Activated naive CD4-positive, alpha-beta T cell treated with anti-CD3 and anti-CD28 coated beads for 36 hours (primary cell): ENCODE measurements at regions not wholly inside any gene's neighbourhood (a gene's known extent, or its start where the extent isn't known, plus 50 kb on each side); places are given as distances from the start of the nearest gene placed in this dataset.
A peak's percentile ranks its signal among the peaks of the same experiment; 100 is the strongest.
"Not testable (repeated sequence)": the region's sequence is repeated elsewhere in the genome, so short reads cannot be mapped to it uniquely, and the experiment has no call there.

Experiments used
- CTCF ChIA-PET: fragments of 350-600 bp; sonication (Branson Sonifier 250); formaldehyde crosslinking; loops from one replicate; lab custom pipeline; 2021; ENCODE audit warnings: antibody characterized with exemption; lab: Charles Lee
- DNase-seq: peaks from one replicate; pipeline ENCODE4 v3.0.0-alpha.2; 2020
- H3K27ac Mint-ChIP-seq: one replicate; pipeline ENCODE4 v1.8.0; 2021; ENCODE audit warnings: mild to moderate bottlenecking, mixed read lengths
- H3K27me3 Mint-ChIP-seq: one replicate; pipeline ENCODE4 v1.8.0; 2021; ENCODE audit warnings: low read depth, mixed read lengths
- H3K36me3 Mint-ChIP-seq: one replicate; pipeline ENCODE4 v1.8.0; 2021; ENCODE audit warnings: low read depth, mixed read lengths
- H3K4me1 Mint-ChIP-seq: one replicate; pipeline ENCODE4 v1.8.0; 2021; ENCODE audit warnings: low read depth, mixed read lengths
- H3K4me3 Mint-ChIP-seq: one replicate; pipeline ENCODE4 v1.8.0; 2021; ENCODE audit warnings: mild to moderate bottlenecking, moderate library complexity, mixed read lengths
- H3K9me3 Mint-ChIP-seq: one replicate; pipeline ENCODE4 v1.8.0; 2021; ENCODE audit warnings: mixed read lengths
- intact Hi-C: fragments of 100-400 bp; cut with micrococcal nuclease; formaldehyde crosslinking; loops from one replicate; pipeline ENCODE4 v1.15.1; 2023

GRCh38 chr7:76806010-76806409 is 178.9 kb upstream of the POMZP3 start:
- H3K4me3 Mint-ChIP-seq, H3K27ac Mint-ChIP-seq, H3K27me3 Mint-ChIP-seq, intact Hi-C loops, DNase-seq, H3K36me3 Mint-ChIP-seq, H3K9me3 Mint-ChIP-seq, H3K4me1 Mint-ChIP-seq, CTCF ChIA-PET: not testable (repeated sequence)

DNA sequence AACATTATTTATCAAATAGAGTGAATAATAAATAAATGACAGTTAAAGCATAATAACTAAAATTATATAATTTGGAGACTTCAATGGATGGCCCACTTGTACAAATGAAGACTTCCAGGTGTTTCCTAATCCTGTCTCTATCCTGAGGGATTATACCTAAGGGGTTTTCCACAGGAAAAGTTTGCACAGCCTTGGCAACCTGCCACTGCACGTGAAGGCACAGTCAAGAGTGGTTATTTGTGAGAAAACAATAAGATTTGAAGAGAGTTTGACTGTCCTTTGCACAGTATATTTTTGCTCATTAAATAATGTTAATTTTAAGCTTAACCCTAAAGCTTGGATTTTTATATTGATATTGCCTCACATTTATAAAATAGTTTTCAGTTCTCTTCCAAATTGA is 178.2 kb upstream of the POMZP3 start:
- H3K4me3 Mint-ChIP-seq, H3K36me3 Mint-ChIP-seq, CTCF ChIA-PET, intact Hi-C loops, H3K4me1 Mint-ChIP-seq, H3K9me3 Mint-ChIP-seq, DNase-seq, H3K27ac Mint-ChIP-seq, H3K27me3 Mint-ChIP-seq: not testable (repeated sequence)

DNA sequence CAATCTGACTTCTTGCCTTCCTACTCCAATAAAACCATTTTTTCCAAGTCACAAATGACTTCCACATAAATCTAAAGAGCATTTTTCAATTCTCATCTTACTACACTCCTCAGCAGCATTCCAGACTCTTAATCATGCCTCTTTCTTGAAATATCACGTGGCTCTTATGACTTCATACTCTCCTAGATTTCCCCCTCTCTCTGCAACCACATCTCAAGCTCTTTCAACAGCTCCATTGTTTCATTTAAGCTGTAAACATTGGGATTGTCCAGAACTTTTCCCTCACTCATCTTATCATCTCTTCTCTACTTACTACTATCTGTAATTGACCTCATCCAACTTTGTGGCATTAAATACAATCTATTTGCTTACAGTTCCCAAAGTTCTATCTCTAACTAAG is 170.6 kb upstream of the POMZP3 start:
- H3K9me3 Mint-ChIP-seq, result not testable (repeated sequence)

DNA sequence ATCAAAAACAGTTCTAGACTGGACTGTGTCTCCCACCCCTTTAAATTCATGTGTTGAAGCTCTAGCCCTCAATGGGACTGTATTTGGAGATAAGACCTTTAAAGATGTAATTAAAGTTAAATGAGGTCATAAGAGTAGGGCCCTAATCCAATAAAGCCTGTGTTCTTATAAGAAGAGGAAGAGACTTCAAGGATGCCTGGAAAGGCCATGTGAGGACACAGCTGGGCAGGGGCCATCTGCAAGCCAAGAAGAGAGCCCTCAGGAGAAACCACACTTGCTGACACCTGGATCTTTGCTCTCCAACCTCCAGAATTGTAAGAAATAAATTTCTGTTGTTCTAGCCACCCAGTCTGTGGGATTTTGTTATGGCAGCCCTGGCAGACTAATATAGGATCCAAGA is 153.6 kb upstream of the POMZP3 start:
- H3K27ac Mint-ChIP-seq, H3K36me3 Mint-ChIP-seq, H3K9me3 Mint-ChIP-seq, DNase-seq, H3K4me3 Mint-ChIP-seq, H3K4me1 Mint-ChIP-seq, intact Hi-C loops, H3K27me3 Mint-ChIP-seq, CTCF ChIA-PET: not testable (repeated sequence)

More for the DNA sequence above, 170.6 kb upstream of the POMZP3 start:
- intact Hi-C loops, CTCF ChIA-PET, H3K36me3 Mint-ChIP-seq, DNase-seq, H3K27ac Mint-ChIP-seq, H3K4me1 Mint-ChIP-seq, H3K27me3 Mint-ChIP-seq, H3K4me3 Mint-ChIP-seq: not testable (repeated sequence)

GRCh38 chr7:76774279-76774678 is 147.2 kb upstream of the POMZP3 start:
- peak; percentile 6 for DNase-seq

GRCh38 chr7:76771980-76772379 is 144.9 kb upstream of the POMZP3 start:
- H3K4me3 Mint-ChIP-seq, H3K27ac Mint-ChIP-seq, intact Hi-C loops, CTCF ChIA-PET, H3K36me3 Mint-ChIP-seq, H3K27me3 Mint-ChIP-seq, H3K9me3 Mint-ChIP-seq, H3K4me1 Mint-ChIP-seq, DNase-seq: not testable (repeated sequence)

More at GRCh38 chr7:76774279-76774678, 147.2 kb upstream of the POMZP3 start:
- H3K27me3 Mint-ChIP-seq, intact Hi-C loops, H3K27ac Mint-ChIP-seq, H3K9me3 Mint-ChIP-seq, H3K36me3 Mint-ChIP-seq, H3K4me3 Mint-ChIP-seq, H3K4me1 Mint-ChIP-seq, CTCF ChIA-PET: not testable (repeated sequence)

GRCh38 chr7:76763977-76764376 is 136.9 kb upstream of the POMZP3 start:
- H3K9me3 Mint-ChIP-seq, result peaks cover 11% of the 10 kb centered on the region
- H3K27me3 Mint-ChIP-seq, CTCF ChIA-PET: not testable (repeated sequence)

GRCh38 chr7:76760546-76761220 is 133.6 kb upstream of the POMZP3 start:
- H3K4me1 Mint-ChIP-seq, DNase-seq, H3K9me3 Mint-ChIP-seq, H3K27me3 Mint-ChIP-seq, intact Hi-C loops, H3K36me3 Mint-ChIP-seq, H3K27ac Mint-ChIP-seq, CTCF ChIA-PET, H3K4me3 Mint-ChIP-seq: not testable (repeated sequence)

More at GRCh38 chr7:76763977-76764376, 136.9 kb upstream of the POMZP3 start:
- intact Hi-C loops, H3K36me3 Mint-ChIP-seq, H3K4me3 Mint-ChIP-seq, H3K27ac Mint-ChIP-seq, DNase-seq, H3K4me1 Mint-ChIP-seq: not testable (repeated sequence)

- not testable (repeated sequence) for DNase-seq, H3K4me1 Mint-ChIP-seq, H3K9me3 Mint-ChIP-seq
These were observed 112.5 kb upstream of the POMZP3 start for GRCh38 chr7:76739538-76739937.

DNA sequence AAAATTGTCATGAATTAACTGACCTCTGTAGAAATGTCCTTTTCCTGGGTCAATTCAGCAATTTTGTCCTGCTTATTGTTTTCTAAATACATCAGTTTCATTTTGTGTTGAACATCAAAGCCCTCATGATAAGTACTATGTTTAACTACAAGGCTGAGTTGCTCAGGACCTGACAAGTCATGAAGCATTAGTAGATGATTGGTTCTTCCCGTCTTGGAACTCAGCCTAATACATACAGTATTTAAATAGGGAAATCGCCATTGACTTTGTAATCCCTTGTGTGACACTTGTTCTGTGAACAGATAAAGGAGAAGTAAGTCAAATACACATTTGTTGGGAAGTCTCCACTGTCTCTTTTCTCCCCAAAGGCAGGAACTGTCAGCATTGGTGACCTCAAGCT is 109.6 kb upstream of the POMZP3 start:
- CTCF ChIA-PET, H3K4me3 Mint-ChIP-seq: not testable (repeated sequence)

More at GRCh38 chr7:76739538-76739937, 112.5 kb upstream of the POMZP3 start:
- H3K36me3 Mint-ChIP-seq, H3K27ac Mint-ChIP-seq, H3K4me3 Mint-ChIP-seq, intact Hi-C loops, CTCF ChIA-PET, H3K27me3 Mint-ChIP-seq: not testable (repeated sequence)

GRCh38 chr7:76736091-76736490 is 109.0 kb upstream of the POMZP3 start:
- H3K9me3 Mint-ChIP-seq, H3K27me3 Mint-ChIP-seq, DNase-seq, CTCF ChIA-PET, H3K27ac Mint-ChIP-seq, H3K4me1 Mint-ChIP-seq, H3K36me3 Mint-ChIP-seq, intact Hi-C loops, H3K4me3 Mint-ChIP-seq: not testable (repeated sequence)

More for the DNA sequence above, 109.6 kb upstream of the POMZP3 start:
- H3K4me1 Mint-ChIP-seq, H3K9me3 Mint-ChIP-seq, H3K27me3 Mint-ChIP-seq, intact Hi-C loops, H3K27ac Mint-ChIP-seq, H3K36me3 Mint-ChIP-seq, DNase-seq: not testable (repeated sequence)

DNA sequence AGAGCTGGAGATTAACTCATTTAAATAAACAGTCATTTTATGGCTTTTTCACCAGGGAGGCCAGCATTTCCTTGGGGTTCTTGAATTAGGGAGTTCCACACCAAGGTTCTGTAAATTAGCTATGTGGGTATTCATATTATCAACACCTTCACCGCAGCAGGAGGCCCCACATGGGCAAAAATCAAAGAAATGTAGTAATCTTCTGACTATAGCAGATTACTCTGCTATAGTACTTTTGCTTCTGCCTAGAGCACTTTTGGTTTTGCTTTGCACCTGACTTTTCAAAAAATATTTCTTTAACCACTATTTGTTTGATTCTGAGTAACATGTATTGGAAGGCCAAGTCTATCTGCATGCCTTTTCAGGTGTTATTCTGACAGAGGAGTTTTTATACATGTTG is 108.6 kb upstream of the POMZP3 start:
- H3K27ac Mint-ChIP-seq, H3K27me3 Mint-ChIP-seq, H3K36me3 Mint-ChIP-seq, H3K4me3 Mint-ChIP-seq, DNase-seq, H3K9me3 Mint-ChIP-seq, CTCF ChIA-PET, intact Hi-C loops, H3K4me1 Mint-ChIP-seq: not testable (repeated sequence)

GRCh38 chr7:76728571-76728974 is 101.5 kb upstream of the POMZP3 start:
- H3K27ac Mint-ChIP-seq, CTCF ChIA-PET, H3K27me3 Mint-ChIP-seq, H3K4me1 Mint-ChIP-seq, DNase-seq, H3K36me3 Mint-ChIP-seq, H3K9me3 Mint-ChIP-seq, intact Hi-C loops, H3K4me3 Mint-ChIP-seq: not testable (repeated sequence)
